GM12878 (cell line): ENCODE measurements at regions not wholly inside any gene's neighbourhood (a gene's known extent, or its start where the extent isn't known, plus 50 kb on each side); places are given as distances from the start of the nearest gene placed in this dataset.
"Not testable (repeated sequence)": the region's sequence is repeated elsewhere in the genome, so short reads cannot be mapped to it uniquely, and the experiment has no call there.

Experiments used
- ATAC-seq: fragments of 200-7000 bp; cut with Tn5 transposase; 3 replicates; pipeline ENCODE4 v1.9.1; 2020; ENCODE audit warnings: mild to moderate bottlenecking, moderate library complexity
- BruUV-seq: library from RNA; stranded (reverse); fragments of 400-500 nt; replicated peaks from 2 replicates; lab custom pipeline; 2021; lab: Mats Ljungman, UMichigan
- CTCF ChIA-PET: fragments of 300-600 bp; sonication (Branson Sonifier 250); formaldehyde crosslinking; extraction: SDS; loops from one replicate; lab custom pipeline; 2021; ENCODE audit warnings: inconsistent platforms; lab: Yijun Ruan, JAX
- POLR2A ChIA-PET: fragments of 350-600 bp; formaldehyde crosslinking; extraction: SDS; loops from one replicate; lab custom pipeline; 2021; ENCODE audit warnings: inconsistent platforms; lab: Charles Lee
- RAD21 ChIA-PET: fragments of 300-600 bp; sonication (Branson Sonifier 250); formaldehyde crosslinking; loops from one replicate; lab custom pipeline; 2023; ENCODE audit warnings: antibody characterized with exemption; ENCODE audit not compliant: unreplicated experiment; lab: Charles Lee
- SMC1A ChIA-PET: fragments of 300-600 bp; sonication (Branson Sonifier 250); formaldehyde crosslinking; loops from one replicate; lab custom pipeline; 2023; ENCODE audit not compliant: unreplicated experiment, uncharacterized antibody; lab: Charles Lee
- DNase-seq: peaks from one replicate; pipeline ENCODE4 v3.0.0-alpha.2; 2011; ENCODE audit warnings: low read depth, low spot score
- FAIRE-seq: peaks from 3 replicates; lab custom pipeline; 2011; peaks lifted over from hg19 to GRCh38; lab: Jason Lieb, UNC
- H2AFZ ChIP-seq: 2 replicates; pipeline ENCODE4 v1.6.0; 2011; ENCODE audit warnings: low read depth, low read length, control low read depth; ENCODE audit not compliant: control insufficient read depth
- H3K27ac ChIP-seq: 2 replicates; pipeline ENCODE4 v1.5.1; 2011; ENCODE audit warnings: control low read depth; ENCODE audit not compliant: control insufficient read depth, insufficient read depth
- H3K27me3 ChIP-seq, 2 experiments: replicated peaks in 1 of 2; 2 replicates each; pipeline versions ENCODE4 v1.6.0 to v1.6.1; 2011; ENCODE audit warnings: low read length in 1 of 2; ENCODE audit not compliant: control insufficient read depth in 2 of 2, insufficient read depth in 2 of 2
- H3K36me3 ChIP-seq, 2 experiments: 2 replicates each; pipeline ENCODE4 v1.5.1; 2011; ENCODE audit warnings: low read length in 1 of 2; ENCODE audit not compliant: control insufficient read depth in 2 of 2, insufficient read depth in 2 of 2
- H3K4me1 ChIP-seq: 2 replicates; pipeline ENCODE4 v1.6.1; 2011; ENCODE audit warnings: mild to moderate bottlenecking, low read length, moderate library complexity, mixed read lengths; ENCODE audit not compliant: control insufficient read depth, insufficient read depth
- H3K4me2 ChIP-seq: 2 replicates; pipeline ENCODE4 v1.6.0; 2011; ENCODE audit warnings: control low read depth; ENCODE audit not compliant: control insufficient read depth, insufficient read depth
- H3K4me3 ChIP-seq: fragments of 200-600 bp; sonication (generic); 2 replicates; pipeline ENCODE4 v1.5.1; 2016
- H3K79me2 ChIP-seq: 2 replicates; pipeline ENCODE4 v1.6.0; 2011; ENCODE audit warnings: low read length; ENCODE audit not compliant: control insufficient read depth, insufficient read depth
- H3K9ac ChIP-seq: 2 replicates; pipeline ENCODE4 v1.8.0; 2011; ENCODE audit warnings: low read length, control low read depth, mixed read lengths; ENCODE audit not compliant: control insufficient read depth, insufficient read depth
- H3K9me3 ChIP-seq: replicated peaks from 3 replicates; pipeline ENCODE4 v1.5.1; 2011; ENCODE audit warnings: mild to moderate bottlenecking, low read length; ENCODE audit not compliant: control insufficient read depth, insufficient read depth
- H4K20me1 ChIP-seq: 2 replicates; pipeline ENCODE4 v1.6.0; 2011; ENCODE audit not compliant: control insufficient read depth, insufficient read depth
- WGBS: methylation state at CpG from one replicate; pipeline ENCODE4 v1.1.6; 2016; ENCODE audit warnings: low lambda C conversion rate; ENCODE audit not compliant: insufficient replicate concordance, insufficient coverage; ENCODE audit errors: missing lambda C conversion rate; 5-methylcytosine and 5-hydroxymethylcytosine counted together
- in situ Hi-C: fragments of 300-500 bp; cut with MboI; formaldehyde crosslinking; loops from 9 replicates; pipeline ENCODE4 v1.14.3; 2018; ENCODE audit warnings: mixed read lengths
- intact Hi-C: fragments of 100-400 bp; cut with micrococcal nuclease; formaldehyde crosslinking; loops from one replicate; pipeline ENCODE4 v1.14.2; 2022; ENCODE audit not compliant: unreplicated experiment

DNA sequence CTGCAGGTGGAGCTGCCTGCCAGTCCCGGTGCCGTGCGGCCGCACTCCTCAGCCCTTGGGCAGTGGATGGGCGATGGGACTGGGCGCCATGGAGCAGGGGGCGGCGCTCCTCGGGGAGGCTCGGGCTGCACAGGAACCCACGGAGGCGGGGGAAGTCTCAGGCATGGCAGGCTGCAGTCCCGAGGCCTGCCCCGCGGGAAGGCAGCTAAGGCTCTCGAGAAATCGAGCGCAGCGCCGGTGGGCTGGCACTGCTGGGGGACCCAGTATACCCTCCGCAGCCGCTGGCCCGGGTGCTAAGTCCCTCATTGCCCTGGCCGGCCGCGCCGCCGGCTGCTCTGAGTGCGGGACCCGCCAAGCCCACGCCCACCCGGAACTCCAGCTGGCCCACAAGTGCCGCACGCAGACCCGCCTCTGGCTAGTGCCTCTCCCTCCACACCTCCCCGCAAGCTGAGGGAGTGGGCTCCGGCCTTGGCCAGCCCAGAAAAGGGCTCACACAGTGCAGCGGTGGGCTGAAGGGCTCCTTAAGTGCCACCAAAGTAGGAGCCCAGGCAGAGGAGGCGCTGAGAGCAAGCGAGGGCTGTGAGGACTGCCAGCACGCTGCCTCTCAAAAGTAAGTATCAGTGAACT is 875.8 kb downstream of the LRFN5 start:
- 83% methylated on average over 41 of the region's 41 CpGs for WGBS
- not testable (repeated sequence) for DNase-seq, H3K9ac ChIP-seq

DNA sequence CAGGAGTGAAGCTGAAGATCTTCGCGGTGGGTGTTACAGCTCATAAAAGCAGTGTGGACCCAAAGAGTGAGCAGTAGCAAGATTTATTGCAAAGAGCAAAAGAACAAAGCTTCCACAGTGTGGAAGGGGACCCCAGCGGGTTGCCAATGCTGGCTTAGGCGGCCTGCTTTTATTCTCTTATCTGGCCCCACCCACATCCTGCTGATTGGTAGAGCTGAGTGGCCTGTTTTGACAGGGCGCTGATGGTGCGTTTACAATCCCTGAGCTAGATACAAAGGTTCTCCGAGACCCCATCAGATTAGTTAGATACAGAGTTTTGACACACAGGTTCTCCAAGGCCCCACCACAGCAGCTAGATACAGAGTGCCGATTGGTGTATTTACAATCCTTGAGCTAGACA is 875.0 kb downstream of the LRFN5 start:
- H3K4me2 ChIP-seq, H3K9ac ChIP-seq, CTCF ChIA-PET, H3K36me3 ChIP-seq, in situ Hi-C loops, H3K4me1 ChIP-seq, H3K79me2 ChIP-seq, intact Hi-C loops, FAIRE-seq, H3K27ac ChIP-seq, DNase-seq, ATAC-seq, H2AFZ ChIP-seq, BruUV-seq, POLR2A ChIA-PET, H3K9me3 ChIP-seq, H4K20me1 ChIP-seq, H3K4me3 ChIP-seq, H3K27me3 ChIP-seq: not testable (repeated sequence)
- ChIA-PET RAD21 (interaction anchor here (2.3 kb wide), 1 partner anchor 43 kb away, joined by 10 read pairs; no protein-coding TSS in a partner anchor), SMC1A (interaction anchor here (1.3 kb wide), 1 partner anchor 20 kb away, joined by 3 read pairs; no protein-coding TSS in a partner anchor)
- 74% methylated on average over 8 of the region's 8 CpGs for WGBS

More for the DNA sequence above, 875.8 kb downstream of the LRFN5 start:
- H3K27me3 ChIP-seq, H3K36me3 ChIP-seq, BruUV-seq, H3K79me2 ChIP-seq, H3K27ac ChIP-seq, H3K4me2 ChIP-seq, in situ Hi-C loops, FAIRE-seq, H4K20me1 ChIP-seq, H2AFZ ChIP-seq, ATAC-seq, RAD21 ChIA-PET, intact Hi-C loops, H3K4me1 ChIP-seq, CTCF ChIA-PET, H3K4me3 ChIP-seq, H3K9me3 ChIP-seq, SMC1A ChIA-PET, POLR2A ChIA-PET: not testable (repeated sequence)
